Endothelial cell of umbilical vein (primary cell): ENCODE measurements at regions not wholly inside any gene's neighbourhood (a gene's known extent, or its start where the extent isn't known, plus 50 kb on each side); places are given as distances from the start of the nearest gene placed in this dataset.

Experiments
- BruUV-seq: library from RNA; stranded (reverse); fragments of 400-500 nt; replicated peaks from 2 replicates; lab custom pipeline; 2021; lab: Mats Ljungman, UMichigan
- CTCF ChIA-PET: fragments of 300-600, 350-600 bp; sonication (Branson Sonifier 250); formaldehyde crosslinking; loops from one replicate; lab custom pipeline; 2021; ENCODE audit warnings: antibody characterized with exemption, inconsistent platforms; lab: Charles Lee
- POLR2A ChIA-PET: fragments of 300-600, 350-600 bp; sonication (Branson Sonifier 250); formaldehyde crosslinking; loops from one replicate; lab custom pipeline; 2021; ENCODE audit warnings: antibody characterized with exemption, inconsistent platforms; lab: Charles Lee
- DNase-seq: peaks from one replicate; pipeline ENCODE4 v3.0.0-alpha.2; 2011; ENCODE audit warnings: low read depth, low spot score
- FAIRE-seq: peaks from 2 replicates; lab custom pipeline; 2011; peaks lifted over from hg19 to GRCh38; lab: Jason Lieb, UNC
- H2AFZ ChIP-seq: 2 replicates; pipeline ENCODE4 v1.6.0; 2012; ENCODE audit warnings: low read depth, low read length, control low read depth, inconsistent platforms
- H3K27ac ChIP-seq: 2 replicates; pipeline ENCODE4 v1.5.1; 2011; ENCODE audit warnings: low read depth, mild to moderate bottlenecking, control low read depth, low read length, moderate library complexity; ENCODE audit not compliant: insufficient read depth
- H3K27me3 ChIP-seq, 2 experiments: 2 replicates each; pipeline versions ENCODE4 v1.6.0 to v1.6.1; 2011; ENCODE audit warnings: low read length in 2 of 2, mixed read lengths in 1 of 2; ENCODE audit not compliant: control insufficient read depth in 2 of 2, insufficient read depth in 2 of 2
- H3K36me3 ChIP-seq, 2 experiments: 2 replicates in 1 of 2; 3 replicates in 1 of 2; pipeline ENCODE4 v1.5.1; 2011; ENCODE audit warnings: low read length in 2 of 2, mild to moderate bottlenecking in 1 of 2, moderate library complexity in 1 of 2; ENCODE audit not compliant: control insufficient read depth in 2 of 2, insufficient read depth in 2 of 2; ENCODE audit errors: extremely low read depth in 1 of 2
- H3K4me1 ChIP-seq: 3 replicates; pipeline ENCODE4 v1.5.1; 2011; ENCODE audit warnings: mild to moderate bottlenecking, low read length; ENCODE audit not compliant: control insufficient read depth, insufficient read depth; ENCODE audit errors: extremely low read depth
- H3K4me2 ChIP-seq: 2 replicates; pipeline ENCODE4 v1.6.1; 2011; ENCODE audit warnings: low read length, control low read depth, mixed read lengths; ENCODE audit not compliant: insufficient read depth
- H3K4me3 ChIP-seq, 3 experiments: fragments of 200-600 bp in 1 of 3; sonication (generic), shearing (Covaris generic) in 1 of 3; replicated peaks in 1 of 3; 2 replicates each; pipeline ENCODE4 v1.5.1; 2011 to 2016; ENCODE audit warnings: control low read depth in 3 of 3, low read length in 3 of 3, mild to moderate bottlenecking in 2 of 3, inconsistent platforms in 1 of 3, low read depth in 1 of 3, moderate library complexity in 1 of 3; ENCODE audit not compliant: insufficient read depth in 1 of 3
- H3K79me2 ChIP-seq: 2 replicates; pipeline ENCODE4 v1.6.0; 2012; ENCODE audit warnings: low read length, inconsistent platforms; ENCODE audit not compliant: control insufficient read depth, insufficient read depth
- H3K9ac ChIP-seq: replicated peaks from 2 replicates; pipeline ENCODE3; 2011; ENCODE audit warnings: low read length, control low read depth; ENCODE audit not compliant: insufficient read depth; ENCODE audit errors: extremely low read depth
- H3K9me1 ChIP-seq: replicated peaks from 3 replicates; pipeline ENCODE4 v1.6.0; 2011; ENCODE audit warnings: mild to moderate bottlenecking, low read length; ENCODE audit not compliant: control insufficient read depth, insufficient read depth; ENCODE audit errors: extremely low read depth
- H3K9me3 ChIP-seq: replicated peaks from 2 replicates; pipeline ENCODE4 v1.5.1; 2012; ENCODE audit warnings: low read length, inconsistent platforms; ENCODE audit not compliant: control insufficient read depth, insufficient read depth
- H4K20me1 ChIP-seq: replicated peaks from 2 replicates; pipeline ENCODE3; 2011; ENCODE audit warnings: mild to moderate bottlenecking, low read length; ENCODE audit not compliant: control insufficient read depth, insufficient read depth; ENCODE audit errors: extremely low read depth
- EZH2 ChIP-seq: IDR thresholded peaks from 2 replicates; pipeline ENCODE4 v1.6.1; 2012; ENCODE audit warnings: borderline replicate concordance, low read depth, mild to moderate bottlenecking, moderate library complexity, low read length, inconsistent platforms; ENCODE audit not compliant: severe bottlenecking
- FOS ChIP-seq: IDR thresholded peaks from 2 replicates; pipeline ENCODE4 v1.6.1; 2011; ENCODE audit warnings: mild to moderate bottlenecking, low read length, moderate library complexity, borderline replicate concordance; ENCODE audit not compliant: insufficient read depth
- GATA2 ChIP-seq: IDR thresholded peaks from 2 replicates; pipeline ENCODE4 v1.7.0; 2011; ENCODE audit warnings: low read depth, mild to moderate bottlenecking, moderate library complexity, mixed read lengths, low read length; ENCODE audit not compliant: insufficient read length, insufficient read depth
- JUN ChIP-seq: IDR thresholded peaks from 2 replicates; pipeline ENCODE4 v1.6.1; 2011; ENCODE audit warnings: borderline replicate concordance, low read depth; ENCODE audit not compliant: insufficient read length, insufficient read depth
- MAX ChIP-seq: IDR thresholded peaks from 2 replicates; pipeline ENCODE4 v1.6.1; 2011; ENCODE audit not compliant: insufficient read depth, insufficient read length
- MYC ChIP-seq: IDR thresholded peaks from one replicate; pipeline ENCODE4 v1.6.1; 2011; ENCODE audit warnings: mild to moderate bottlenecking, low read depth, low read length
- POLR2A ChIP-seq: IDR thresholded peaks from 2 replicates; pipeline ENCODE4 v1.6.1; 2012; ENCODE audit warnings: low read depth, mild to moderate bottlenecking, control low read depth, low read length
- POLR2AphosphoS5 ChIP-seq: IDR thresholded peaks from 2 replicates; pipeline ENCODE4 v1.6.1; 2012; ENCODE audit warnings: low read depth, mild to moderate bottlenecking, control low read depth, low read length, moderate library complexity; ENCODE audit not compliant: insufficient read depth
- dilution Hi-C: fragments of 300-500 bp; cut with MboI; formaldehyde crosslinking; loops from one replicate; pipeline ENCODE4 v1.15.0; 2019; ENCODE audit warnings: low sequenced_read_pairs; ENCODE audit not compliant: extremely low pct_ligation_motif_present
- intact Hi-C: fragments of 100-400 bp; cut with micrococcal nuclease; formaldehyde crosslinking; loops from one replicate; pipeline ENCODE4 v1.10.0; 2022
- TF ChIP-seq, protein P1 (sequence below), 2 donors: IDR thresholded peaks; 1 replicate in 1 of 2; 2 replicates in 1 of 2; pipeline ENCODE4 v1.5.1; 2011; ENCODE audit warnings: low read length in 2 of 2, mild to moderate bottlenecking in 2 of 2, moderate library complexity in 2 of 2, control low read depth in 1 of 2, inconsistent platforms in 1 of 2, low read depth in 1 of 2; ENCODE audit not compliant: insufficient read depth in 1 of 2; ENCODE audit errors: extremely low read depth in 1 of 2

- POLR2A ChIA-PET: no interaction called here
- Histone ChIP-seq H3K4me2 (no peak overlapping the region), H3K27me3 (peaks cover 6 to 12% of the 10 kb centered on the region in 2 experiments), H3K36me3 (no peaks in the 10 kb centered on the region), H3K79me2 (no peaks in the 10 kb centered on the region), H3K9ac (no peak overlapping the region), H3K4me3 (no peak overlapping the region), H3K27ac (no peak overlapping the region), H4K20me1 (no peaks in the 10 kb centered on the region), H3K9me3 (no peaks in the 10 kb centered on the region), H2AFZ (no peak overlapping the region), H3K4me1 (no peaks in the 10 kb centered on the region), H3K9me1 (no peaks in the 10 kb centered on the region)
- CTCF ChIA-PET: interaction anchor here (1.4 to 2.2 kb wide), 3 partner anchors 13 to 347 kb away, joined by 4 to 7 read pairs (median 5); no protein-coding TSS in a partner anchor
- no TSS peak for BruUV-seq
- dilution Hi-C loops: no loop called here
- FAIRE-seq: no peak
- DNase-seq: no peak
- TF ChIP-seq GATA2 (no peak), JUN (no peak), POLR2A (no peak), MAX (no peak), MYC (no peak), EZH2 (no peak), POLR2AphosphoS5 (no peak), FOS (no peak)
- TF ChIP-seq, protein P1, sequence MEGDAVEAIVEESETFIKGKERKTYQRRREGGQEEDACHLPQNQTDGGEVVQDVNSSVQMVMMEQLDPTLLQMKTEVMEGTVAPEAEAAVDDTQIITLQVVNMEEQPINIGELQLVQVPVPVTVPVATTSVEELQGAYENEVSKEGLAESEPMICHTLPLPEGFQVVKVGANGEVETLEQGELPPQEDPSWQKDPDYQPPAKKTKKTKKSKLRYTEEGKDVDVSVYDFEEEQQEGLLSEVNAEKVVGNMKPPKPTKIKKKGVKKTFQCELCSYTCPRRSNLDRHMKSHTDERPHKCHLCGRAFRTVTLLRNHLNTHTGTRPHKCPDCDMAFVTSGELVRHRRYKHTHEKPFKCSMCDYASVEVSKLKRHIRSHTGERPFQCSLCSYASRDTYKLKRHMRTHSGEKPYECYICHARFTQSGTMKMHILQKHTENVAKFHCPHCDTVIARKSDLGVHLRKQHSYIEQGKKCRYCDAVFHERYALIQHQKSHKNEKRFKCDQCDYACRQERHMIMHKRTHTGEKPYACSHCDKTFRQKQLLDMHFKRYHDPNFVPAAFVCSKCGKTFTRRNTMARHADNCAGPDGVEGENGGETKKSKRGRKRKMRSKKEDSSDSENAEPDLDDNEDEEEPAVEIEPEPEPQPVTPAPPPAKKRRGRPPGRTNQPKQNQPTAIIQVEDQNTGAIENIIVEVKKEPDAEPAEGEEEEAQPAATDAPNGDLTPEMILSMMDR (IDR thresholded peaks at IDR 0.05; ENCODE audit: extremely low read depth in 1 of 2, insufficient read depth in 1 of 2, low read depth in 1 of 2, low read length in 2 of 2): no peak
- intact Hi-C loops: no loop called here
Observed at GRCh38 chr21:34271189-34271851, 92.5 kb upstream of the KCNE2 start.
